GM21786 (cell line): ENCODE measurements at regions not wholly inside any gene's neighbourhood (a gene's known extent, or its start where the extent isn't known, plus 50 kb on each side); places are given as distances from the start of the nearest gene placed in this dataset.

ENCODE experiments used
- ATAC-seq: cut with Tn5 transposase; IDR thresholded peaks from one replicate; pipeline ENCODE4 v1.9.1; 2021; ENCODE audit not compliant: unreplicated experiment

- ATAC-seq = no peak
Observed at GRCh38 chr18:67621906-67622305, 105.4 kb upstream of the DSEL start.

GRCh38 chr18:67621049-67621713, 104.7 kb upstream of the DSEL start:
- no peak for ATAC-seq

- ATAC-seq = no peak
Observed at GRCh38 chr18:67618061-67618460, 101.5 kb upstream of the DSEL start.

- no peak for ATAC-seq
Observed at GRCh38 chr18:67615876-67616275, 99.4 kb upstream of the DSEL start.

- ATAC-seq = no peak
Observed at GRCh38 chr18:67613731-67614130, 97.2 kb upstream of the DSEL start.

GRCh38 chr18:67612281-67612680, 95.8 kb upstream of the DSEL start:
- ATAC-seq = no peak

GRCh38 chr18:67608615-67609273, 92.2 kb upstream of the DSEL start:
- ATAC-seq = no peak

- ATAC-seq = no peak
Observed at GRCh38 chr18:67608191-67608590, 91.7 kb upstream of the DSEL start.

GRCh38 chr18:67600181-67601180, 84.0 kb upstream of the DSEL start:
- ATAC-seq = no peak

- no peak for ATAC-seq
Observed at GRCh38 chr18:67599277-67599676, 82.8 kb upstream of the DSEL start.

GRCh38 chr18:67597759-67598158, 81.2 kb upstream of the DSEL start:
- ATAC-seq = no peak

GRCh38 chr18:67596003-67596402, 79.5 kb upstream of the DSEL start:
- no peak for ATAC-seq

- no peak for ATAC-seq
Observed at GRCh38 chr18:67590571-67591141, 74.1 kb upstream of the DSEL start.

GRCh38 chr18:67589325-67589724, 72.8 kb upstream of the DSEL start:
- ATAC-seq = no peak

GRCh38 chr18:67586101-67586500, 69.6 kb upstream of the DSEL start:
- ATAC-seq = no peak

- no peak for ATAC-seq
Observed at GRCh38 chr18:67583621-67584020, 67.1 kb upstream of the DSEL start.

GRCh38 chr18:67582488-67582887, 66.0 kb upstream of the DSEL start:
- no peak for ATAC-seq

GRCh38 chr18:67581178-67581577, 64.7 kb upstream of the DSEL start:
- no peak for ATAC-seq

- no peak for ATAC-seq
Observed at GRCh38 chr18:67577386-67577785, 60.9 kb upstream of the DSEL start.

- ATAC-seq = no peak
Observed at GRCh38 chr18:67574749-67575148, 58.2 kb upstream of the DSEL start.

- no peak for ATAC-seq
Observed at GRCh38 chr18:67568166-67568565, 51.6 kb upstream of the DSEL start.
